Central memory CD4-positive, alpha-beta T cell (primary cell): ENCODE measurements at regions not wholly inside any gene's neighbourhood (a gene's known extent, or its start where the extent isn't known, plus 50 kb on each side); places are given as distances from the start of the nearest gene placed in this dataset.
"Not testable (repeated sequence)": the region's sequence is repeated elsewhere in the genome, so short reads cannot be mapped to it uniquely, and the experiment has no call there.

Experiments
- DNase-seq: peaks from one replicate; pipeline ENCODE4 v3.0.0; 2022

- DNase-seq = no peak
Observed at GRCh38 chr5:131107128-131107527, 57.9 kb downstream of the HINT1 start.

DNA sequence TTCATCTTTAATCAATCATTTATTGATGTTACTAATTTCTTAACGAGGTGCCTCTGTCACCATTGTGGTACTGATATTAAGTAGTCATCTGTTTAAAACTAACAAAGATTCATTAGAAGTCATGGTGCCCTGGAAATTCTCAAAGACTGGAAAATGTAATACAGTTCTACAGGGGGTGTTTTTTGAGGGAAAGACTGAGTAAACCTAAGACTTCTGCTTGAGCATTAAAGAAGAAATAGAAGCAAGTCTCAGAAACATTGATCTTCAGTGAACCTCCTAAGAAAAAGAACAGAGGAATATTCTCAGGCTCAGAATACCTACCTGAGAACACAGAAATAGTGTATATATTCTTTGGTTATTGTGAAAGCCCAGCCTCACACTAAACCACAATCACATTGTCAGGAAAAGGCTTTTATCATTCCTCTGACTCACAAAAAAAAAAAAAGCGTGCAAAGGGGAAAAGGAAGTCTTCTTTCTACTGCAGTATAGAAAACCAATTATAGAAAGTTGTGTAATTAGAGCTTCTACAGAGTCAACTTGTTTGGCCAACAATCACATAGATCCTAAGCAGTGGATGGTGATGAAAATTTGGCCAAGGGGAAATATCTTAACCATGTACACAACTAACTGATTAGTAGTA is 60.8 kb downstream of the HINT1 start:
- DNase-seq = no peak

- DNase-seq = no peak
Observed at GRCh38 chr5:131096774-131097710, 68.0 kb downstream of the HINT1 start.

- not testable (repeated sequence) for DNase-seq
Observed at GRCh38 chr5:131095561-131095960, 69.5 kb downstream of the HINT1 start.

GRCh38 chr5:131084436-131084835 is 80.6 kb downstream of the HINT1 start:
- DNase-seq = no peak

DNA sequence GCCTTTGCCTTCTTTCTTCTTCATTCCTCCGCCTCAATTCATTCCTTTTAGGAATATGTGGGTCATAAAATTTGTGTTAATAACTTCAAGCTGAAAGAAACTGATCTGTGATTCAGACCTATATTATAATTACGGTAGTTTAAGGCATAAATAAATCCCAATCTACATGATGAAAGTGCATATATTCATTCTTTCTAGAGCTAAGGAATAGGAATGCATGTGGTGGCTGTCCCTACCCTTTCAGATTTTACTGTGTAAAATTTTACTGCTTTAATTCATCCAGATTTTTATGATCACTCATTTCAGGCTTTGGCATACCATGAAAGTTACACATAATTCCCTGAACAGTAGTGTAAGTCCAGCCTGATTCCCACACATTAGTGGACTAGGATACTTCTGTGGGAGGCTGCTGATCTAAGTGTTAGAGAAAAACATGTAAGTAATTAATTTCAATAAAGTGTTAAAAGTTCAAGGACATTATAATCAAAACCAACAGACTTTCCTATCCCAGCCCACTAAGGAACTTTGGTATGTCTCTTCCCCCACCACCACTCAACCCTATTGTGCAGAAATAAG is 83.1 kb downstream of the HINT1 start:
- DNase-seq = no peak

GRCh38 chr5:131081374-131081773 is 83.7 kb downstream of the HINT1 start:
- DNase-seq = no peak

GRCh38 chr5:131079232-131079631 is 85.8 kb downstream of the HINT1 start:
- DNase-seq = no peak

DNA sequence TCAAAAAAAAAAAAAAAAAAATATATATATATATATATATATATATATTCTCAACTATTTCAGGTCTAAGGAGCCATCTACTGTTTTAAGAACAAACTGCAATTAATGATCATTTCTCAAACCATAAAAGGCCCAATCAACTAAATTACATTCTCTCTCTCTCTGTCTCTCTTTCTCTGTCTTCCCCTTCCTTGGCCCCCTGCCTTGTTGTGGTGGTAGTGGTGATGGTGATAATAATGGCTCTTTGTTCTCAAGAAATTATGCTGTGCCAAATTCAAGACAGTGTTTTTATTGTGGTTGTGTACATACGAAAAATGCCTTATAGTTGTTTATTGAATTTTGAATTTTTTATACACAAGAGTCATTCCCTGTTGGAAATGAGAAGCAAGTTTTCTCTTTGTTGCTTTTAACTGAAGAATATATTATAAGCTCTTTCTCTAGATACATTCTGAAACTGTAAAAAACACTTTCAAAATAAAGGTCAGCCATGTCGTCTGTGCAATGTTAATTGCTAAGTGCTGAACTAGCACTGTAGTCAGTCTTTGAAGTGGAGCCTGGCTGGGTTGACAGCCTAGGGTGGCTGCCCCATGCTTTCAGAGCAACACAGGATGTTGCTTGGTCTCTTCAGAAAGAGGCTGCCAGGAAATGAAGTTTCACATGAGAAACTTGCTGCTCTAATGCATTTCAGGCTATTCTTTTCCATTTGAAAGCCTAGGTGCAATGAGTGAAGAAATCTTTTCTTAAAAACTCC is 96.0 kb downstream of the HINT1 start:
- peak; percentile 59 for DNase-seq

GRCh38 chr5:131068076-131068475 is 97.0 kb downstream of the HINT1 start:
- no peak for DNase-seq

DNA sequence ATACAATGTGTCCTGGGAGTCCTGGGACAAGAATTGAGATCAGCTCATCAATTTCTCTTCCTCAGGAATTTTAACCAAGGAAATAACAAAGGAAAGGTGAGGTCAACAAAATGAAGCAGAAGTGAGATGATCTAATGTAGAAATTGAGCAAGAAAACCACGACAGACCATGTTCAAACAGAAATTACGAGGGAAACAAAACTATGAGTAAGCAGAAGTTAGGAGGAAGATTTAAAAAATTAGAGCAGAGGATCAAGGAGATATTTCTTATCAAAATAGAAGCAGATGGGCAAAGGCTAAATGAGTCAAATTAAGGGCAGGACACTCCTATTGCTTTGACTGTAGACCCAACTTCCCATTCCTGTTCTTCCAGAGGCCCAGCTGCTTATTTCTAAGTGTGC is 97.4 kb downstream of the HINT1 start:
- DNase-seq = no peak

DNA sequence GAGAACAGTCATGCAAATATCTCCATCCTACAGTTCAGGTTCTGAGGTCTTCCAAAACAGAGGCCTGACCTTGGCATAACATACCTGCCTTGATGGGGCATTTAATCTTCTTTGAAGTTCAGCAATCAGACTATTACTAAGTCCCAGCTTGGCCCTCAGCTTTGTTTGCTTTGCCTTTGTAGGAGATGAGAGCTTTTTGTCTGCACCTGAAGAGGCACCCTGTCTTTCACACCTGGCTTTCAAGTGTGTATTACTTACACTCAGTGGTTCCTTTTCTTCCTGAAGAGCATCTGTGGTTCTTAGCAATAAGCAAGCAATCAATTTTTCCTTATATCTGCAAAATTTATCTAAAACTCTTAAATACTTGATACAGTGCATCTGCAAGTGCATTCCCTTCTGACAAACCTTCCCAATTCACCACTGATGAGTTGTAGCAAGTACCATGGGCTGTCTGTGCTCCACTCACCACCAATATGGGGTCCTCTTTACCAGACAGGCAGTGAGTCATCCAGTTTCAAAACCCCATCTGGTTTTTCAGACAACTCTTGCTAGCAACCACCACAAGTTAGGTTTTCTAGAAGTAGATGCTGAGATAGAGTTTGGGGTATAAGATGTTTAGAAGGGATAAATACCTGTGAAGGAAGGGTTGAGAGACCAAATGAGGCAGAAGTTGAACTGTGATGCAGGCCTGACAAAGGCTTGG is 100.2 kb downstream of the HINT1 start:
- no peak for DNase-seq

DNA sequence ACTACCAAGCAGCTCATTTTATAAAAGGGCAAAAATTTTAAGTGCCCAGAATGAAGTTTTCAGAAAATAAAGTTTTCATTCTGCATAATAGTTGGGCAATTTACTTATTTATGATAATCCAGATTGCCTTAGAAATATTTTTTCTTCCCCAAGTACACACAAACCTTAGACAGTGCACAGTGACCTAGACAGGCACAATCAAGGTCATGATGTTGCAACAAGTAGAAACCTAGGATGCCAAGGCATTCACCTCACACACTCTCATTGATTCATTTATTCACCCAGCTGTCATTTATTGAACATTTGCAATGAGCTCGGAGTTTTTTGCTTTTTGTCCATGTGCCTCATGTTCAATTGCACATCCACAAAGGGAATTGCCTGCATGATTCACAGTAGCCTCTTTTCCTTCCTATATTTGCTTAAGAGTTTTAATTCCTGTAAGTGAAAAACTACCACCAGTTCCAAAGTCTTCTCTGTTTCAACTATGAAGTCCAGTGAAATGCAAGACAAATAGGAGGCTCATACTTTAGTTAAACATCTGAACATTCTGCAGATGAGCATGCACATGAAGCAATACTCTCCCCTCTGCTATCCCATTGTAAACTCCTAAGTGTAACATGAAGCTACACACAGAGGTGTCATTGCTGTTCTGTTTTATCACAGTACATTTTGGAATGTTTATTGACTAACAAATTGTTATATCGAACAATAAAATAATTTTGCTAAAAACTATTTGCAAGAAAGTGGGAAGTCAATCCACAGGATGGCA is 122.9 kb downstream of the HINT1 start:
- no peak for DNase-seq

- DNase-seq = no peak
Observed at GRCh38 chr5:131023498-131023865, 141.6 kb downstream of the HINT1 start.

DNA sequence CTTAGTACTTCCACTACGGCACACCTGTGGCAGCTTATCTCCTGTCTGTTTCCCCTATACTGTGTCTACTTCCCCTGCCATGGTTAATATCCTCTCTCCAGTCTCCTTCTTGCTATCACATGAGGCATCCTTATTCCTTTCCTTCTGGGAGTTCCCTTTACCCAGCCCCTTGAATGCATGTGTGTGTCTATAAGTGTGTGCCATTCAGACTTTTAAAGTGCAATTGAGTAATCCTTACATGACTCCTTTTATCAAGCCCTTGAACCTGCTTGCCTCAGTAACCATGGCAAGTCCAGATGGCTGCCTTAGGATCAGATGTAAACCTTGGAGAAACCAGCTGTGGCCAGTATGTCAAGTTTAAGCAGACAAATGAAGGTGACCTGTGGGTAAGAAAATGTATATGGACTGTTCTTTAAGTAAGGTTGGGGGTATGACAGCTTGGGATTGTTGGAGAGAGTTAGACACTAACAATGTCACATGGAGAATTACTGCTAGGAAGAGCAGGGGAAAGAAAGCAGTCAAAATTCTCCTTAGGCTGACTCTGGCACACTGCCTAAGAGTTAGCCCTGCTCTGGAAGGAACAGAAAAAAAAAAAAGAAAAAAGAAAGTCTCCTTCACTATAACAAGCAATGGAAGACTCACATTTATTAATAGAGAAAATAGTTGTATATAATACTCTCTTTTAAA is 142.1 kb downstream of the HINT1 start:
- DNase-seq = no peak

DNA sequence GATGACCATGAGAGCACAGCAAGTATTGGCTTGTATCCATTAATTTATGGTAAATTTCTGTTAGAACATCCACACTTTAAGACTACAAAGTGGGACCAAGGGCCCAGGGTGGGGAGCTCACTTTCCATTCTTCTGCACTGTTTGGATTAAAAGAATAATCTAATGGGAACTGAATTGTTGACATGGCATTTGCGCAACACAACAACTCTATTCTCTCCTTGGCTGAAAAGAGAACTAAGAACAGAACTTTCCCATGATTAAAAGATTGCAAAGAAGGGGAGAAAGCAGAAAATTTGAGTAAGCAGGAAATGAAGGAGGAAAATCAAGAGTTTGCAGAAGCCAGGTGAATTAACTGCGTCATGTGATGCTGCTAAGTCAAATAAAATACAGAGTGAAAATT is 143.4 kb downstream of the HINT1 start:
- DNase-seq = no peak

DNA sequence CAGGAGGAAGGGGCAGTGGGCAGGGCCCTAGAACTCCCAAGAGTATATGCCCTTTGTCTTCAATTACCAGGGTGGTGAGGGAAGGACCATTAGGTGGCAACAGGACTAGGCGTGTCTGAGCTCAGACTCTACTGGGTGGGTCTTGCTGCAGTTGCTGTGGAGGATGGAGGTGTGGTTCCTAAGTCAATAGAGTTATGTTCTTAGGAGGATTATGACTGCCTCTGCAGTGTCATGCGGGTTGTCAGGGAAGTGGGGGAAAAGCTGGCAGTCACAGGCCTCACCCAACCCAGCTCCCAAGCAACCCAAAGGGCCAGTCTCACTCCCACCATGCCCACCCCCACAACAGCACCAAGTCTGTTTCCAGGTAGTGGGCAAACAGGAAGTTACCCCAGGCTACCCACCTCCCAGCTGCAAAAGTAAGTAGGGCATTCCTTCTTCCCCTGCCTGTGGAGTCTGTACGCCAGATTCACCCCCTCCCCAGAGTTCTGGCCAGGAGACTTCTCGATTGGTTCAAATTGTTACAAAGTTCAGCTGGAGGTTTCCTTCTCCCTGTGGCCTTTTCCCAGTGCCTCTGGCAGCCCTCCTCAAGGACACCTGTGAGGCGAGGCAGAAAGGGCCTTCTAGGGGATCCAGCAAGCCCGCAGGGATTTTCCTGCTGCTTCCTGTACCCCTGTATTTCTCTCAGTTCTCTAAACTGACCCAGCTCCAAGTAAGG is 145.3 kb downstream of the HINT1 start:
- no peak for DNase-seq

DNA sequence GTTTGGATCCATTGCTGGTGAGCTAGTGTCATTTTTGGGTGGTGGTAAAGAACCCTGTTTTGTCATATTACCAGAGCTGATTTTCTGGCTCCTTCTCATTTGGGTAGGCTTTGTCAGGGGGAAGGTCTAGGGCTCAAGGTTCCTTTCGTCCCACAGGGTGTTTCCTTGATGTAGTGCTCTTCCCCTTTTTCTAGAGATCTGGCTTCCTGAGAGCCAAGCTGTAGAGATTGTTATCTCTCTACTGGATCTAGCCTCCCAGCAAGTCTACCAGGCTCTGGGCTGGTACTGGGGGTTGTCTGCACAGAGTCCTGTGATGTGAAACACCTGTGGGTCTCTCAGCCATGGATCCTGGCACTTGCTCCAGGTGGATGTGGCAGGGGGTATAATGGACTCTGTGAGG is 145.9 kb downstream of the HINT1 start:
- DNase-seq = no peak

DNA sequence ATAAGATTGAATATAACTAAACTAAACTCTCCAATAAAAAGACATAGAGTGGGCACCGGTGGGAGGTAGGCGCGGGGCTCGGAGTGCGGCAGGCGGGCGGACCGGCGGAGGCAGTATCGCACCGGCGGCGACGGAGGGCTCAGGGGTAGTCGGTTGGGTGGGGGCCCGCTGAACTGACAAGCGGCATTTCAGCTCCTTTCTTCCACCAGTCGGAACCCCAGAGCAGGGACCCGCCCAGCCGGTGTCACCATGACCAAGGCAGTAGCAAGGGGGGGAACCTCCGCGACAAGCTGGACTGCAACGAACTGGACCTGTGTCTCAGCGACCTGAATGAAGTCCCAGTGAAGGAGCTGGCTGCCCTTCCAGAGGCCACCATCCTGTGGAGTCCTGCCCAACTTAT is 156.7 kb downstream of the HINT1 start:
- no peak for DNase-seq

GRCh38 chr5:131005963-131006684 is 158.9 kb downstream of the HINT1 start:
- DNase-seq = no peak
